Mammary epithelial cell (primary cell): ENCODE measurements at regions not wholly inside any gene's neighbourhood (a gene's known extent, or its start where the extent isn't known, plus 50 kb on each side); places are given as distances from the start of the nearest gene placed in this dataset.

Experiments used
- EZH2 ChIP-seq: IDR thresholded peaks from 2 replicates; pipeline ENCODE4 v1.6.1; 2012; ENCODE audit warnings: low read length, inconsistent platforms, borderline replicate concordance
- TF ChIP-seq, protein P1 (sequence below), 2 donors: IDR thresholded peaks in 1 of 2; conservative IDR thresholded peaks in 1 of 2; 2 replicates each; pipeline ENCODE4 v1.5.1; 2011 to 2012; ENCODE audit warnings: inconsistent platforms in 2 of 2, low read length in 2 of 2, mild to moderate bottlenecking in 2 of 2, control low read depth in 1 of 2, low read depth in 1 of 2; ENCODE audit not compliant: insufficient read depth in 1 of 2; ENCODE audit errors: extremely low read depth in 1 of 2

DNA sequence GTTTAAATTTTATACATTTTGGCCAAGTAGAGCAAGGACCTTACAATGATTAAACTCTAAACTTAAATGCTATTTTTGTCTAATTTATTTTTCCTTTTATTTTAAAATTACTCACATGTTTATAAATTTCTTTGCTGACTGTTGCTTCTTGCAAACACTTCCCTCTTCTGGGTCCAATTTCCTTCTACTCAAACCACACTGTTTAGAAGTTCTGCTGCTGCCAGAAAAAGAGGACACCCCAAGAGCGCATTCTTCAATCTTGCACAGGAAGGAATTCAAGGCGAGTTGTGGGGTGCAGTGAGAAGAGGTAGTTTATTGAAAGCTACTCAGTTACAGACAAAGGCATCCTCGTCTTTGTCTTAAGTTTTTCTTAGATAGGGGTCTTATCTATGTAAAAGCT lies 88.5 kb upstream of the NEK7 start:
- TF ChIP-seq, protein P1, sequence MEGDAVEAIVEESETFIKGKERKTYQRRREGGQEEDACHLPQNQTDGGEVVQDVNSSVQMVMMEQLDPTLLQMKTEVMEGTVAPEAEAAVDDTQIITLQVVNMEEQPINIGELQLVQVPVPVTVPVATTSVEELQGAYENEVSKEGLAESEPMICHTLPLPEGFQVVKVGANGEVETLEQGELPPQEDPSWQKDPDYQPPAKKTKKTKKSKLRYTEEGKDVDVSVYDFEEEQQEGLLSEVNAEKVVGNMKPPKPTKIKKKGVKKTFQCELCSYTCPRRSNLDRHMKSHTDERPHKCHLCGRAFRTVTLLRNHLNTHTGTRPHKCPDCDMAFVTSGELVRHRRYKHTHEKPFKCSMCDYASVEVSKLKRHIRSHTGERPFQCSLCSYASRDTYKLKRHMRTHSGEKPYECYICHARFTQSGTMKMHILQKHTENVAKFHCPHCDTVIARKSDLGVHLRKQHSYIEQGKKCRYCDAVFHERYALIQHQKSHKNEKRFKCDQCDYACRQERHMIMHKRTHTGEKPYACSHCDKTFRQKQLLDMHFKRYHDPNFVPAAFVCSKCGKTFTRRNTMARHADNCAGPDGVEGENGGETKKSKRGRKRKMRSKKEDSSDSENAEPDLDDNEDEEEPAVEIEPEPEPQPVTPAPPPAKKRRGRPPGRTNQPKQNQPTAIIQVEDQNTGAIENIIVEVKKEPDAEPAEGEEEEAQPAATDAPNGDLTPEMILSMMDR (conservative IDR thresholded peaks at IDR 0.05 in 1 of 2, IDR thresholded peaks at IDR 0.05 in 1 of 2; ENCODE audit: extremely low read depth in 1 of 2, insufficient read depth in 1 of 2, low read depth in 1 of 2, low read length in 2 of 2): no peak
- no peak for TF ChIP-seq EZH2
